ENCODE measurements at regions not wholly inside any gene's neighbourhood (a gene's known extent, or its start where the extent isn't known, plus 50 kb on each side); places are given as distances from the start of the nearest gene placed in this dataset.

- TF ChIP-seq HNRNPK (IDR thresholded peaks at IDR 0.05; ENCODE audit: low read depth, low read length, poor library complexity, severe bottlenecking): no peak
- no peak for TF ChIP-seq BRCA1 (IDR thresholded peaks at IDR 0.05)
- no peak for TF ChIP-seq BRCA1 (CRISPR knock-in tag; IDR thresholded peaks at IDR 0.05)
- peak; percentile 78 for TF ChIP-seq CBFA2T3 (IDR thresholded peaks at IDR 0.05)
- no peak for TF ChIP-seq RFX7 (CRISPR knock-in tag; IDR thresholded peaks at IDR 0.05)
- TF ChIP-seq ATF1 (CRISPR knock-in tag; IDR thresholded peaks at IDR 0.05): no peak
- TF ChIP-seq ATF1 (tag; IDR thresholded peaks at IDR 0.05): peak; percentile 82
- TF ChIP-seq TOE1 (IDR thresholded peaks at IDR 0.05; ENCODE audit: borderline replicate concordance): peak; percentile 99
- no peak for TF ChIP-seq TOE1 (CRISPR knock-in tag; IDR thresholded peaks at IDR 0.05; ENCODE audit: borderline replicate concordance, low read depth)
- TF ChIP-seq ZNF830 (CRISPR knock-in tag; IDR thresholded peaks at IDR 0.05): 0 out of 2 replicates have a peak, but pooled peaks have one; percentile 67
- no peak for TF ChIP-seq ZBTB49 (CRISPR knock-in tag; IDR thresholded peaks at IDR 0.05; ENCODE audit: borderline replicate concordance)
- no peak for TF ChIP-seq HLTF (IDR thresholded peaks at IDR 0.05)
- TF ChIP-seq BHLHE40 (IDR thresholded peaks at IDR 0.05; ENCODE audit: low read length): peak; percentile 56
- TF ChIP-seq ETV5 (CRISPR knock-in tag; IDR thresholded peaks at IDR 0.05; ENCODE audit: low read depth): peak; percentile 98
- TF ChIP-seq GTF2F1 (IDR thresholded peaks at IDR 0.05; ENCODE audit: low read depth, low read length): no peak
- TF ChIP-seq ZBTB8A (IDR thresholded peaks at IDR 0.05; ENCODE audit: partially characterized antibody): no peak
- TF ChIP-seq E2F8 (IDR thresholded peaks at IDR 0.05; ENCODE audit: low read depth, partially characterized antibody): peak; percentile 78
- TF ChIP-seq PTTG1 (tag; IDR thresholded peaks at IDR 0.05; ENCODE audit: low read depth): no peak
- no peak for TF ChIP-seq ZNF143 (CRISPR knock-in tag; IDR thresholded peaks at IDR 0.05)
- 0 out of 2 replicates have a peak, but pooled peaks have one; percentile 29 for TF ChIP-seq ZNF263 (CRISPR knock-in tag; IDR thresholded peaks at IDR 0.05; ENCODE audit: borderline replicate concordance)
- TF ChIP-seq RNF2 (IDR thresholded peaks at IDR 0.05): peak; percentile 100
- peak in 1 of 2 experiments; percentile 73 for TF ChIP-seq NCOA2 (IDR thresholded peaks at IDR 0.05; ENCODE audit: partially characterized antibody in 2 of 2)
- TF ChIP-seq PATZ1 (CRISPR knock-in tag; IDR thresholded peaks at IDR 0.05; ENCODE audit: borderline replicate concordance): peak; percentile 37; the same call in 1 of the 2 replicates
- no peak for TF ChIP-seq CSDE1 (IDR thresholded peaks at IDR 0.05)
Observed at GRCh38 chr4:79209822-79210635, 115.8 kb downstream of the NAA11 start (continued).

Measured in K562 (cell line).